ENCODE measurements at regions not wholly inside any gene's neighbourhood (a gene's known extent, or its start where the extent isn't known, plus 50 kb on each side); places are given as distances from the start of the nearest gene placed in this dataset.
"Not testable (repeated sequence)": the region's sequence is repeated elsewhere in the genome, so short reads cannot be mapped to it uniquely, and the experiment has no call there.

- WGBS, result no CpG with 5 or more reads among the region's 3 CpGs
- not testable (repeated sequence) for H3K27ac ChIP-seq; H3K9me3 ChIP-seq; DNase-seq (ENCODE audit: low spot score in 2 of 2); H3K4me3 ChIP-seq; H3K36me3 ChIP-seq; H3K4me1 ChIP-seq; H3K27me3 ChIP-seq
Observed at GRCh38 chr16:33657717-33658116, 198.3 kb downstream of the TP53TG3F start.

- not testable (repeated sequence) for DNase-seq (ENCODE audit: low spot score in 2 of 2); H3K9me3 ChIP-seq; H3K4me3 ChIP-seq; H3K4me1 ChIP-seq; H3K27me3 ChIP-seq; H3K36me3 ChIP-seq; H3K27ac ChIP-seq
- 63% methylated on average over 26 of the region's 31 CpGs for WGBS
Observed at GRCh38 chr16:33680791-33681190, 221.4 kb downstream of the TP53TG3F start.

- not testable (repeated sequence) for H3K36me3 ChIP-seq; H3K27ac ChIP-seq; H3K9me3 ChIP-seq; DNase-seq (ENCODE audit: low spot score in 2 of 2); H3K27me3 ChIP-seq; H3K4me1 ChIP-seq; H3K4me3 ChIP-seq
- WGBS, result 78% methylated on average over 2 of the region's 2 CpGs
Observed at GRCh38 chr16:33700320-33700719, 240.9 kb downstream of the TP53TG3F start.

GRCh38 chr16:33706845-33707590 is 247.6 kb downstream of the TP53TG3F start:
- H3K4me1 ChIP-seq; H3K27me3 ChIP-seq; DNase-seq (ENCODE audit: low spot score in 2 of 2); H3K36me3 ChIP-seq; H3K9me3 ChIP-seq; H3K27ac ChIP-seq; H3K4me3 ChIP-seq: not testable (repeated sequence)
- 76% methylated on average over 41 of the region's 55 CpGs for WGBS

- 74% methylated on average over 8 of the region's 14 CpGs for WGBS
Observed at GRCh38 chr16:33707591-33707934, 248.2 kb downstream of the TP53TG3F start.

GRCh38 chr16:33709856-33710695 is 250.7 kb downstream of the TP53TG3F start:
- not testable (repeated sequence) for H3K27me3 ChIP-seq, H3K36me3 ChIP-seq, H3K27ac ChIP-seq, H3K9me3 ChIP-seq, H3K4me1 ChIP-seq, H3K4me3 ChIP-seq
- WGBS, result 89% methylated on average over 8 of the region's 16 CpGs
- DNase-seq (ENCODE audit: low spot score in 2 of 2), result peak in 1 of 2 donors; percentile 50

More at GRCh38 chr16:33707591-33707934, 248.2 kb downstream of the TP53TG3F start:
- not testable (repeated sequence) for H3K4me3 ChIP-seq; H3K27ac ChIP-seq; H3K4me1 ChIP-seq; H3K9me3 ChIP-seq; DNase-seq (ENCODE audit: low spot score in 2 of 2); H3K27me3 ChIP-seq; H3K36me3 ChIP-seq

GRCh38 chr16:33710696-33711087 is 251.3 kb downstream of the TP53TG3F start:
- H3K27me3 ChIP-seq, H3K27ac ChIP-seq, H3K9me3 ChIP-seq, H3K4me3 ChIP-seq, H3K36me3 ChIP-seq, H3K4me1 ChIP-seq: not testable (repeated sequence)
- WGBS, result 75% methylated on average over 2 of the region's 3 CpGs
- peak in 1 of 2 donors; percentile 75 for DNase-seq (ENCODE audit: low spot score in 2 of 2)

GRCh38 chr16:33711616-33712015 is 252.2 kb downstream of the TP53TG3F start:
- H3K36me3 ChIP-seq, H3K27me3 ChIP-seq, H3K4me1 ChIP-seq, H3K27ac ChIP-seq, H3K4me3 ChIP-seq, H3K9me3 ChIP-seq: not testable (repeated sequence)
- DNase-seq (ENCODE audit: low spot score in 2 of 2), result peak in 1 of 2 donors; percentile 54
- 86% methylated on average over 5 of the region's 5 CpGs for WGBS

GRCh38 chr16:33712308-33712707 is 252.9 kb downstream of the TP53TG3F start:
- H3K27me3 ChIP-seq, result not testable (repeated sequence)
- WGBS, result 67% methylated on average over 2 of the region's 2 CpGs

GRCh38 chr16:33712851-33713709 is 253.7 kb downstream of the TP53TG3F start:
- not testable (repeated sequence) for H3K27me3 ChIP-seq; H3K4me1 ChIP-seq; H3K9me3 ChIP-seq; H3K36me3 ChIP-seq; DNase-seq (ENCODE audit: low spot score in 2 of 2); H3K4me3 ChIP-seq; H3K27ac ChIP-seq
- WGBS, result 100% methylated on average over 4 of the region's 5 CpGs

More at GRCh38 chr16:33712308-33712707, 252.9 kb downstream of the TP53TG3F start:
- not testable (repeated sequence) for DNase-seq (ENCODE audit: low spot score in 2 of 2); H3K4me1 ChIP-seq; H3K4me3 ChIP-seq; H3K27ac ChIP-seq; H3K9me3 ChIP-seq; H3K36me3 ChIP-seq

GRCh38 chr16:33713710-33714538 is 254.5 kb downstream of the TP53TG3F start:
- H3K4me3 ChIP-seq, H3K27me3 ChIP-seq, H3K36me3 ChIP-seq, H3K4me1 ChIP-seq, H3K27ac ChIP-seq, H3K9me3 ChIP-seq: not testable (repeated sequence)
- DNase-seq (ENCODE audit: low spot score in 2 of 2), result peak in 1 of 2 donors; percentile 60
- 95% methylated on average over 4 of the region's 6 CpGs for WGBS

GRCh38 chr16:33731167-33731566 is 271.8 kb downstream of the TP53TG3F start:
- H3K36me3 ChIP-seq; H3K27me3 ChIP-seq; DNase-seq (ENCODE audit: low spot score in 2 of 2); H3K9me3 ChIP-seq; H3K27ac ChIP-seq; H3K4me1 ChIP-seq; H3K4me3 ChIP-seq: not testable (repeated sequence)
- 34% methylated on average over 3 of the region's 4 CpGs for WGBS

- H3K9me3 ChIP-seq; H3K27ac ChIP-seq; DNase-seq (ENCODE audit: low spot score in 2 of 2); H3K27me3 ChIP-seq; H3K4me3 ChIP-seq; H3K4me1 ChIP-seq; H3K36me3 ChIP-seq: not testable (repeated sequence)
- 40% methylated on average over 2 of the region's 2 CpGs for WGBS
Observed at GRCh38 chr16:33734650-33735049, 275.2 kb downstream of the TP53TG3F start.
